GM12878 (cell line): ENCODE measurements at regions not wholly inside any gene's neighbourhood (a gene's known extent, or its start where the extent isn't known, plus 50 kb on each side); places are given as distances from the start of the nearest gene placed in this dataset.

ENCODE experiments used
- ATAC-seq: fragments of 200-7000 bp; cut with Tn5 transposase; 3 replicates; pipeline ENCODE4 v1.9.1; 2020; ENCODE audit warnings: mild to moderate bottlenecking, moderate library complexity
- BruUV-seq: library from RNA; stranded (reverse); fragments of 400-500 nt; replicated peaks from 2 replicates; lab custom pipeline; 2021; lab: Mats Ljungman, UMichigan
- CTCF ChIA-PET: fragments of 300-600 bp; sonication (Branson Sonifier 250); formaldehyde crosslinking; extraction: SDS; loops from one replicate; lab custom pipeline; 2021; ENCODE audit warnings: inconsistent platforms; lab: Yijun Ruan, JAX
- POLR2A ChIA-PET: fragments of 350-600 bp; formaldehyde crosslinking; extraction: SDS; loops from one replicate; lab custom pipeline; 2021; ENCODE audit warnings: inconsistent platforms; lab: Charles Lee
- RAD21 ChIA-PET: fragments of 300-600 bp; sonication (Branson Sonifier 250); formaldehyde crosslinking; loops from one replicate; lab custom pipeline; 2023; ENCODE audit warnings: antibody characterized with exemption; ENCODE audit not compliant: unreplicated experiment; lab: Charles Lee
- SMC1A ChIA-PET: fragments of 300-600 bp; sonication (Branson Sonifier 250); formaldehyde crosslinking; loops from one replicate; lab custom pipeline; 2023; ENCODE audit not compliant: unreplicated experiment, uncharacterized antibody; lab: Charles Lee
- DNase-seq: peaks from one replicate; pipeline ENCODE4 v3.0.0-alpha.2; 2011; ENCODE audit warnings: low read depth, low spot score
- FAIRE-seq: peaks from 3 replicates; lab custom pipeline; 2011; peaks lifted over from hg19 to GRCh38; lab: Jason Lieb, UNC
- H2AFZ ChIP-seq: 2 replicates; pipeline ENCODE4 v1.6.0; 2011; ENCODE audit warnings: low read depth, low read length, control low read depth; ENCODE audit not compliant: control insufficient read depth
- H3K27ac ChIP-seq: 2 replicates; pipeline ENCODE4 v1.5.1; 2011; ENCODE audit warnings: control low read depth; ENCODE audit not compliant: control insufficient read depth, insufficient read depth
- H3K27me3 ChIP-seq, 2 experiments: replicated peaks in 1 of 2; 2 replicates each; pipeline versions ENCODE4 v1.6.0 to v1.6.1; 2011; ENCODE audit warnings: low read length in 1 of 2; ENCODE audit not compliant: control insufficient read depth in 2 of 2, insufficient read depth in 2 of 2
- H3K36me3 ChIP-seq, 2 experiments: 2 replicates each; pipeline ENCODE4 v1.5.1; 2011; ENCODE audit warnings: low read length in 1 of 2; ENCODE audit not compliant: control insufficient read depth in 2 of 2, insufficient read depth in 2 of 2
- H3K4me1 ChIP-seq: 2 replicates; pipeline ENCODE4 v1.6.1; 2011; ENCODE audit warnings: mild to moderate bottlenecking, low read length, moderate library complexity, mixed read lengths; ENCODE audit not compliant: control insufficient read depth, insufficient read depth
- H3K4me2 ChIP-seq: 2 replicates; pipeline ENCODE4 v1.6.0; 2011; ENCODE audit warnings: control low read depth; ENCODE audit not compliant: control insufficient read depth, insufficient read depth
- H3K4me3 ChIP-seq: fragments of 200-600 bp; sonication (generic); 2 replicates; pipeline ENCODE4 v1.5.1; 2016
- H3K79me2 ChIP-seq: 2 replicates; pipeline ENCODE4 v1.6.0; 2011; ENCODE audit warnings: low read length; ENCODE audit not compliant: control insufficient read depth, insufficient read depth
- H3K9ac ChIP-seq: 2 replicates; pipeline ENCODE4 v1.8.0; 2011; ENCODE audit warnings: low read length, control low read depth, mixed read lengths; ENCODE audit not compliant: control insufficient read depth, insufficient read depth
- H3K9me3 ChIP-seq: replicated peaks from 3 replicates; pipeline ENCODE4 v1.5.1; 2011; ENCODE audit warnings: mild to moderate bottlenecking, low read length; ENCODE audit not compliant: control insufficient read depth, insufficient read depth
- H4K20me1 ChIP-seq: 2 replicates; pipeline ENCODE4 v1.6.0; 2011; ENCODE audit not compliant: control insufficient read depth, insufficient read depth
- CREM ChIP-seq: IDR thresholded peaks from 2 replicates; pipeline ENCODE4 v1.6.1; 2014; ENCODE audit warnings: antibody characterized with exemption, low read depth
- PAX8 ChIP-seq: fragments of 450-650 bp; IDR thresholded peaks from 2 replicates; pipeline ENCODE4 v1.6.1; 2017; ENCODE audit warnings: mild to moderate bottlenecking, moderate library complexity
- RAD21 ChIP-seq: IDR thresholded peaks from 2 replicates; pipeline ENCODE4 v1.6.1; 2011; ENCODE audit warnings: mild to moderate bottlenecking, low read depth, low read length, moderate library complexity; ENCODE audit not compliant: insufficient read depth
- RAD51 ChIP-seq: fragments of 450-650 bp; IDR thresholded peaks from 2 replicates; pipeline ENCODE4 v1.6.1; 2016; ENCODE audit warnings: moderate library complexity, mild to moderate bottlenecking, inconsistent platforms
- WRNIP1 ChIP-seq: IDR thresholded peaks from 2 replicates; pipeline ENCODE4 v1.6.1; 2011; ENCODE audit warnings: low read depth, low read length, improper control_type of control experiment, borderline replicate concordance
- ZNF687 ChIP-seq: fragments of 450-650 bp; IDR thresholded peaks from 2 replicates; pipeline ENCODE4 v1.6.1; 2017; ENCODE audit warnings: mild to moderate bottlenecking, moderate library complexity
- WGBS: methylation state at CpG from one replicate; pipeline ENCODE4 v1.1.6; 2016; ENCODE audit warnings: low lambda C conversion rate; ENCODE audit not compliant: insufficient replicate concordance, insufficient coverage; ENCODE audit errors: missing lambda C conversion rate; 5-methylcytosine and 5-hydroxymethylcytosine counted together
- in situ Hi-C: fragments of 300-500 bp; cut with MboI; formaldehyde crosslinking; loops from 9 replicates; pipeline ENCODE4 v1.14.3; 2018; ENCODE audit warnings: mixed read lengths
- intact Hi-C: fragments of 100-400 bp; cut with micrococcal nuclease; formaldehyde crosslinking; loops from one replicate; pipeline ENCODE4 v1.14.2; 2022; ENCODE audit not compliant: unreplicated experiment

DNA sequence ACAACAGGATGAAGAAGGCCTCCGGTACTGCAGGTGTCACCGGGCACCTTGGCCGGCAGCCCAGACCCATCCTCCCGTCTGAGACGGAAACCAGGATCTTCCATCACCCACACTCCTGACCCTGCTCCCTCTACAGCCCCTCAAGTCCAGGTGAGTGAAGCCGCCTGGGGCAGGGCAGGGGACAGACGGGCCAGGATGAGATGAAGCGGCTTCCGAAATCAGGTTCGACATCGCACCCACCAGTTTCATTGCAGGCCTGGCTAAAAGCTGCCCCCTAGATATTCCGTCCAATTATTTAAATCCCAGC lies 639.1 kb downstream of the TBC1D22A start:
- Histone ChIP-seq H3K27me3 (no peaks in the 10 kb centered on the region), H4K20me1 (no peaks in the 10 kb centered on the region), H3K4me1 (no peaks in the 10 kb centered on the region), H3K4me2 (no peak overlapping the region)
- FAIRE-seq: no peak
- TF ChIP-seq ZNF687: no peak
- no peak for TF ChIP-seq WRNIP1
- TF ChIP-seq RAD51: no peak
- no peak for TF ChIP-seq CREM
- no peak for TF ChIP-seq RAD21
- no peak for TF ChIP-seq PAX8
- TF ChIP-seq, all 136 proteins: peak for 0
- H3K9ac ChIP-seq: no peak overlapping the region
- 62% methylated on average over 12 of the region's 12 CpGs for WGBS
- no peak overlapping the region for H3K4me3 ChIP-seq
- CTCF ChIA-PET: interaction anchor here (0.6 kb wide), 1 partner anchor 1224 kb away, joined by 3 read pairs; no protein-coding TSS in a partner anchor
- DNase-seq (no peak), ATAC-seq (no peak)
- no peaks in the 10 kb centered on the region for H3K79me2 ChIP-seq
- SMC1A ChIA-PET: no interaction called here
- no peak overlapping the region for H2AFZ ChIP-seq
- intact Hi-C loops (loop anchor here (10.0 kb wide), 1 partner anchor 1093 kb away; no protein-coding TSS in a partner anchor), in situ Hi-C loops (no loop called here)
- no TSS peak for BruUV-seq
- no peaks in the 10 kb centered on the region for H3K36me3 ChIP-seq
- no peaks in the 10 kb centered on the region; the same call in 2 of the 3 replicates for H3K9me3 ChIP-seq
- RAD21 ChIA-PET: no interaction called here
- POLR2A ChIA-PET: no interaction called here
- H3K27ac ChIP-seq: no peak overlapping the region
